ENCODE measurements at regions not wholly inside any gene's neighbourhood (a gene's known extent, or its start where the extent isn't known, plus 50 kb on each side); places are given as distances from the start of the nearest gene placed in this dataset.

DNA sequence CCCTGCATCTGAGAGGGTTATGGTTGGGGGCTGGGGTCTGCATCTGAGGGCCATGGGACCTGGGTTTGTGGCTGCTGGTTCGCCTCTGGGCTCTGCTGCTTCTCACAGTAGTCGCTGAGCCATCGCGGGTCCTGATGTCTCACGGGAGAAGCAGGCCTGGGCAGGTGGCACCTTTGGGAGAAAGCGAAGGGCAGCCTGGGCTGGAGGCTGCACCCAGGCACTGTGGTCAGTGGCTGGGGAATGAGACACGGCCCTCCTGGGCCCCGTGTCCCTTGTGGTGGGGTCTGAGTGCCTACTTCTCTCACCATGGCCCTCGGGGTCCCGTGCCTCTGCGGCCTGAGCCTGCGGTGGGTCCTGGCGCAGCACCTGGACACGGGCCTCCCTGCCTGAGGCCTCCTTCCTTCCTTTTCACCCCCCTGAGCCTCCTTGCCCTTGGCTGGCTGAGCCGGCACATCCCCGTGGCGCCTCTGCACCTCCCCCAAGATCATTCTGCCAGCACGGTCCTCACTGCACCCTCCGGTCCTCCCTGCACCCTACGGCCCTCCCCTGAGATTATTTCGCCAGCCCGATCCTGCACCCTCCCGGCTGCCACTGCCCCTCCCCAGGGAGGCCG lies 206.0 kb downstream of the ERMARD start:
- peak overlapping the region in 1 of 7 donors; percentile 38 for H3K27ac Mint-ChIP-seq
- peaks cover 0 to 9% (median 0%) of the 10 kb centered on the region in 7 donors for H3K9me3 Mint-ChIP-seq
- H3K4me1 Mint-ChIP-seq, result peaks cover 55% of the 10 kb centered on the region
- H3K4me3 ChIP-seq (replicated peaks in 1 of 3; ENCODE audit: low read depth in 2 of 3, low read length in 3 of 3), result peak overlapping the region in 1 of 3 experiments; percentile 9
- H3K4me3 Mint-ChIP-seq, result peak overlapping the region; percentile 35 to 47
- WGBS (ENCODE audit: insufficient coverage), result 41% methylated on average over 17 of the region's 24 CpGs
- H3K79me2 ChIP-seq (ENCODE audit: insufficient read depth, low read length), result no peaks in the 10 kb centered on the region
- H3K9ac ChIP-seq (ENCODE audit: insufficient read depth, low read length, poor library complexity, severe bottlenecking), result no peak overlapping the region
- DNase-seq, result no peak
- H3K36me3 ChIP-seq (replicated peaks in 1 of 2; ENCODE audit: control insufficient read depth in 1 of 2, insufficient read depth in 2 of 2, low read length in 2 of 2), result no peaks in the 10 kb centered on the region
- TF ChIP-seq, protein P1, sequence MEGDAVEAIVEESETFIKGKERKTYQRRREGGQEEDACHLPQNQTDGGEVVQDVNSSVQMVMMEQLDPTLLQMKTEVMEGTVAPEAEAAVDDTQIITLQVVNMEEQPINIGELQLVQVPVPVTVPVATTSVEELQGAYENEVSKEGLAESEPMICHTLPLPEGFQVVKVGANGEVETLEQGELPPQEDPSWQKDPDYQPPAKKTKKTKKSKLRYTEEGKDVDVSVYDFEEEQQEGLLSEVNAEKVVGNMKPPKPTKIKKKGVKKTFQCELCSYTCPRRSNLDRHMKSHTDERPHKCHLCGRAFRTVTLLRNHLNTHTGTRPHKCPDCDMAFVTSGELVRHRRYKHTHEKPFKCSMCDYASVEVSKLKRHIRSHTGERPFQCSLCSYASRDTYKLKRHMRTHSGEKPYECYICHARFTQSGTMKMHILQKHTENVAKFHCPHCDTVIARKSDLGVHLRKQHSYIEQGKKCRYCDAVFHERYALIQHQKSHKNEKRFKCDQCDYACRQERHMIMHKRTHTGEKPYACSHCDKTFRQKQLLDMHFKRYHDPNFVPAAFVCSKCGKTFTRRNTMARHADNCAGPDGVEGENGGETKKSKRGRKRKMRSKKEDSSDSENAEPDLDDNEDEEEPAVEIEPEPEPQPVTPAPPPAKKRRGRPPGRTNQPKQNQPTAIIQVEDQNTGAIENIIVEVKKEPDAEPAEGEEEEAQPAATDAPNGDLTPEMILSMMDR (IDR thresholded peaks at IDR 0.05), result no peak
- peaks cover 11 to 16% (median 11%) of the 10 kb centered on the region in 3 donors for H3K27me3 Mint-ChIP-seq (ENCODE audit: low read depth in 3 of 3)
- H3K27ac ChIP-seq (ENCODE audit: low read depth in 1 of 2, low read length in 2 of 2), result no peak overlapping the region
- H2AFZ ChIP-seq (ENCODE audit: insufficient read depth, low read depth, low read length, poor library complexity, severe bottlenecking), result no peak overlapping the region
- H3K4me2 ChIP-seq (replicated peaks; ENCODE audit: extremely low read depth, low read length, poor library complexity, severe bottlenecking), result no peak overlapping the region
- H3K9me3 ChIP-seq (replicated peaks in 1 of 2; ENCODE audit: control insufficient read depth in 1 of 2, insufficient read depth in 1 of 2, low read length in 2 of 2), result no peaks in the 10 kb centered on the region
- intact Hi-C loops (cut with micrococcal nuclease), result loop anchor here in 1 of 2 donors (10.0 kb wide), 2 partner anchors 123 to 577 kb away; no protein-coding TSS in a partner anchor
- peaks cover 42 to 46% of the 10 kb centered on the region in 2 donors for H3K4me1 ChIP-seq (ENCODE audit: control insufficient read depth in 1 of 2, insufficient read depth in 2 of 2, low read length in 2 of 2)
- H4K20me1 ChIP-seq (ENCODE audit: insufficient read depth, low read length), result no peaks in the 10 kb centered on the region
- no peaks in the 10 kb centered on the region for H3K36me3 Mint-ChIP-seq
- H3K27me3 ChIP-seq (ENCODE audit: control insufficient read depth in 2 of 2, insufficient read depth in 2 of 2, low read length in 2 of 2), result peaks cover 0 to 14% of the 10 kb centered on the region in 2 donors

DNA sequence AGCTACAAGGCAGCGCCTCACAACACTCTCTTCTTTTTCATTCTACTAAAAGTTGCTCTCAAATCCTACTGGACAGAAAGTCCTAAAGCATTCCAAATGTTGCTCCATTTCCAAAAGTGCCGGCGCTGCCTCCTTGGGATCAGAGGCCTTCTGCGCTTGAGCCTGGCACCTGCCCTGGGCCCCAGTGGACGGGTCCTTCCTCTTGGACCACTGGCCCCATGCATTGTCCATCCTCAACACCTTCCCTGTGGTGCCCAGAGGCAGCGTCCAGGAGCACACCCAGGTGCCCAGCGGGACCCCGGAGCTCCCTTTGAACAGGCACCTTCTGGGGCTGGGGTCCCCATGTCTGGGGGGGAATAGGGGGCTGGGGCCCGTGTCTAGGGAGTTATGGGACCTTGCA lies 205.2 kb downstream of the ERMARD start:
- peak overlapping the region; percentile 63 for H2AFZ ChIP-seq (ENCODE audit: insufficient read depth, low read depth, low read length, poor library complexity, severe bottlenecking)
- no peak overlapping the region for H3K4me3 ChIP-seq (replicated peaks in 1 of 3; ENCODE audit: low read depth in 2 of 3, low read length in 3 of 3)
- Mint-ChIP-seq H3K4me1 (peaks cover 51% of the 10 kb centered on the region), H3K36me3 (no peaks in the 10 kb centered on the region), H3K27me3 (ENCODE audit: low read depth in 3 of 3) (peaks cover 7 to 9% (median 7%) of the 10 kb centered on the region in 3 donors), H3K4me3 (no peak overlapping the region), H3K27ac (peak overlapping the region in 6 of 7 donors; percentile 25 to 92 (median 71)), H3K9me3 (peaks cover 0 to 7% (median 0%) of the 10 kb centered on the region in 7 donors)
- 98% methylated on average over 6 of the region's 9 CpGs for WGBS (ENCODE audit: insufficient coverage)
- H3K9me3 ChIP-seq (replicated peaks in 1 of 2; ENCODE audit: control insufficient read depth in 1 of 2, insufficient read depth in 1 of 2, low read length in 2 of 2), result no peaks in the 10 kb centered on the region
- no peak overlapping the region for H3K4me2 ChIP-seq (replicated peaks; ENCODE audit: extremely low read depth, low read length, poor library complexity, severe bottlenecking)
- peaks cover 0 to 9% of the 10 kb centered on the region in 2 donors for H3K27me3 ChIP-seq (ENCODE audit: control insufficient read depth in 2 of 2, insufficient read depth in 2 of 2, low read length in 2 of 2)
- peak overlapping the region; percentile 44 for H3K9ac ChIP-seq (ENCODE audit: insufficient read depth, low read length, poor library complexity, severe bottlenecking)
- TF ChIP-seq, protein P1 (IDR thresholded peaks at IDR 0.05), result no peak
- intact Hi-C loops (cut with micrococcal nuclease), result loop anchor here in 1 of 2 donors (10.0 kb wide), 2 partner anchors 122 to 578 kb away; no protein-coding TSS in a partner anchor
- DNase-seq, result no peak
- no peak overlapping the region for H3K27ac ChIP-seq (ENCODE audit: low read depth in 1 of 2, low read length in 2 of 2)
- no peaks in the 10 kb centered on the region for H3K36me3 ChIP-seq (replicated peaks in 1 of 2; ENCODE audit: control insufficient read depth in 1 of 2, insufficient read depth in 2 of 2, low read length in 2 of 2)
- peaks cover 36 to 37% of the 10 kb centered on the region in 2 donors for H3K4me1 ChIP-seq (ENCODE audit: control insufficient read depth in 1 of 2, insufficient read depth in 2 of 2, low read length in 2 of 2)
- no peaks in the 10 kb centered on the region for H4K20me1 ChIP-seq (ENCODE audit: insufficient read depth, low read length)
- no peaks in the 10 kb centered on the region for H3K79me2 ChIP-seq (ENCODE audit: insufficient read depth, low read length)

All from CD14-positive monocyte (primary cell).